MM.1S (cell line): ENCODE measurements at regions not wholly inside any gene's neighbourhood (a gene's known extent, or its start where the extent isn't known, plus 50 kb on each side); places are given as distances from the start of the nearest gene placed in this dataset.

ENCODE experiments used
- DNase-seq: peaks from one replicate; pipeline ENCODE4 v3.0.0-alpha.2; 2015
- H2AFZ ChIP-seq: fragments of 300-600 bp; sonication (generic); 2 replicates; pipeline ENCODE4 v1.6.0; 2016; ENCODE audit warnings: antibody characterized with exemption, low read length
- H3F3A ChIP-seq: fragments of 300-600 bp; sonication (generic); 2 replicates; pipeline ENCODE4 v1.6.1; 2016; ENCODE audit warnings: mild to moderate bottlenecking, antibody characterized with exemption, low read length, moderate library complexity, mixed read lengths; ENCODE audit not compliant: insufficient read depth
- H3K27ac ChIP-seq: fragments of 300-600 bp; sonication (generic); 2 replicates; pipeline ENCODE4 v1.5.1; 2016; ENCODE audit warnings: mild to moderate bottlenecking, low read length
- H3K27me3 ChIP-seq: fragments of 300-600 bp; sonication (generic); replicated peaks from 2 replicates; pipeline ENCODE4 v1.6.0; 2016; ENCODE audit warnings: low read length; ENCODE audit not compliant: insufficient read depth
- H3K36me3 ChIP-seq: fragments of 300-600 bp; sonication (generic); replicated peaks from 2 replicates; pipeline ENCODE4 v1.6.1; 2016; ENCODE audit warnings: mild to moderate bottlenecking, low read length, mixed read lengths; ENCODE audit not compliant: insufficient read depth
- H3K4me1 ChIP-seq: fragments of 300-600 bp; sonication (generic); 2 replicates; pipeline ENCODE4 v1.6.1; 2016; ENCODE audit warnings: low read length, mixed read lengths
- H3K4me2 ChIP-seq: fragments of 300-600 bp; sonication (generic); 2 replicates; pipeline ENCODE4 v1.6.0; 2016; ENCODE audit warnings: low read depth, low read length
- H3K4me3 ChIP-seq: fragments of 300-600 bp; sonication (generic); 2 replicates; pipeline ENCODE4 v1.5.1; 2016; ENCODE audit warnings: low read length, mixed read lengths
- H3K79me2 ChIP-seq: fragments of 300-600 bp; sonication (generic); 2 replicates; pipeline ENCODE4 v1.6.1; 2016; ENCODE audit warnings: mixed run types, low read length, mixed read lengths
- H3K9ac ChIP-seq: fragments of 300-600 bp; sonication (generic); 2 replicates; pipeline ENCODE4 v1.6.1; 2016; ENCODE audit warnings: low read length, mixed read lengths
- H3K9me2 ChIP-seq: fragments of 300-600 bp; sonication (generic); replicated peaks from 2 replicates; pipeline ENCODE4 v1.6.1; 2016; ENCODE audit warnings: mild to moderate bottlenecking, low read length, mixed read lengths; ENCODE audit not compliant: insufficient read depth
- H3K9me3 ChIP-seq: fragments of 300-600 bp; sonication (generic); replicated peaks from 2 replicates; pipeline ENCODE4 v1.6.1; 2016; ENCODE audit warnings: mild to moderate bottlenecking, low read length, mixed read lengths; ENCODE audit not compliant: insufficient read depth
- H4K20me1 ChIP-seq: fragments of 300-600 bp; sonication (generic); 2 replicates; pipeline ENCODE4 v1.6.1; 2016; ENCODE audit warnings: mild to moderate bottlenecking, low read length, moderate library complexity, mixed read lengths; ENCODE audit not compliant: insufficient read depth
- CTCF ChIP-seq: fragments of 300-600 bp; sonication (generic); IDR thresholded peaks from 2 replicates; pipeline ENCODE4 v1.5.1; 2016; ENCODE audit warnings: antibody characterized with exemption, low read length, mixed read lengths
- EZH2 ChIP-seq: fragments of 300-600 bp; sonication (generic); optimal IDR thresholded peaks from 2 replicates; pipeline ENCODE3; 2017; ENCODE audit warnings: low read depth, mild to moderate bottlenecking, antibody characterized with exemption, low read length, mixed read lengths
- EZH2phosphoT487 ChIP-seq: fragments of 300-600 bp; sonication (generic); IDR thresholded peaks from 2 replicates; pipeline ENCODE4 v1.6.1; 2018; ENCODE audit warnings: antibody characterized with exemption, low read length

- no peak for DNase-seq
- no peaks in the 10 kb centered on the region for H3K9me3 ChIP-seq
- H3K79me2 ChIP-seq: no peaks in the 10 kb centered on the region
- H3K27me3 ChIP-seq: no peaks in the 10 kb centered on the region
- no peaks in the 10 kb centered on the region for H3K4me1 ChIP-seq
- H3F3A ChIP-seq: no peaks in the 10 kb centered on the region
- no peaks in the 10 kb centered on the region for H3K36me3 ChIP-seq
- no peaks in the 10 kb centered on the region for H4K20me1 ChIP-seq
- no peak overlapping the region for H3K27ac ChIP-seq
- H3K9ac ChIP-seq: no peak overlapping the region
- no peak for TF ChIP-seq EZH2
- no peak for TF ChIP-seq CTCF
- TF ChIP-seq EZH2phosphoT487: no peak
- no peak overlapping the region for H3K4me3 ChIP-seq
- no peak overlapping the region for H3K4me2 ChIP-seq
- H2AFZ ChIP-seq: no peak overlapping the region
- no peaks in the 10 kb centered on the region for H3K9me2 ChIP-seq
These were observed 764.3 kb upstream of the ARGLU1 start for GRCh38 chr13:107332188-107332587.

GRCh38 chr13:107331359-107331758 lies 763.4 kb upstream of the ARGLU1 start:
- Histone ChIP-seq H2AFZ (no peak overlapping the region), H3K27ac (no peak overlapping the region), H3K4me1 (no peaks in the 10 kb centered on the region), H3K36me3 (no peaks in the 10 kb centered on the region), H3K27me3 (no peaks in the 10 kb centered on the region), H4K20me1 (no peaks in the 10 kb centered on the region), H3K9me2 (no peaks in the 10 kb centered on the region), H3K9ac (no peak overlapping the region), H3K4me2 (no peak overlapping the region), H3K79me2 (no peaks in the 10 kb centered on the region), H3K4me3 (no peak overlapping the region), H3F3A (no peaks in the 10 kb centered on the region), H3K9me3 (no peaks in the 10 kb centered on the region)
- TF ChIP-seq CTCF (no peak), EZH2phosphoT487 (no peak), EZH2 (no peak)
- no peak for DNase-seq

- no peaks in the 10 kb centered on the region for H3K4me1 ChIP-seq
- no peaks in the 10 kb centered on the region for H4K20me1 ChIP-seq
- no peak for DNase-seq
These were observed 762.5 kb upstream of the ARGLU1 start for GRCh38 chr13:107330484-107330883.

More at GRCh38 chr13:107330484-107330883, 762.5 kb upstream of the ARGLU1 start:
- H3K9me3 ChIP-seq: no peaks in the 10 kb centered on the region
- H3K27me3 ChIP-seq: no peaks in the 10 kb centered on the region
- H3K9ac ChIP-seq: no peak overlapping the region
- no peak overlapping the region for H3K27ac ChIP-seq
- H3K9me2 ChIP-seq: no peaks in the 10 kb centered on the region
- no peak overlapping the region for H2AFZ ChIP-seq
- no peaks in the 10 kb centered on the region for H3K79me2 ChIP-seq
- no peaks in the 10 kb centered on the region for H3K36me3 ChIP-seq
- H3K4me3 ChIP-seq: no peak overlapping the region
- no peaks in the 10 kb centered on the region for H3F3A ChIP-seq
- H3K4me2 ChIP-seq: no peak overlapping the region
- TF ChIP-seq EZH2 (no peak), EZH2phosphoT487 (no peak), CTCF (no peak)
